ENCODE measurements at regions not wholly inside any gene's neighbourhood (a gene's known extent, or its start where the extent isn't known, plus 50 kb on each side); places are given as distances from the start of the nearest gene placed in this dataset.

GRCh38 chr15:38674448-38674847 is 109.8 kb upstream of the RASGRP1 start:
- Mint-ChIP-seq H3K4me1 (peaks cover 58% of the 10 kb centered on the region), H3K27ac (peak overlapping the region; percentile 74), H3K4me3 (no peak overlapping the region), H3K36me3 (peaks cover 9% of the 10 kb centered on the region), H3K27me3 (no peaks in the 10 kb centered on the region), H3K9me3 (peaks cover 4% of the 10 kb centered on the region)
- no peak for DNase-seq

GRCh38 chr15:38678281-38678680 is 113.7 kb upstream of the RASGRP1 start:
- Mint-ChIP-seq H3K27ac (no peak overlapping the region), H3K36me3 (peaks cover 3% of the 10 kb centered on the region), H3K9me3 (peaks cover 3% of the 10 kb centered on the region), H3K4me3 (no peak overlapping the region), H3K27me3 (no peaks in the 10 kb centered on the region), H3K4me1 (peaks cover 29% of the 10 kb centered on the region)
- DNase-seq, result no peak

GRCh38 chr15:38680775-38681174 is 116.2 kb upstream of the RASGRP1 start:
- Mint-ChIP-seq H3K4me3 (no peak overlapping the region), H3K27me3 (no peaks in the 10 kb centered on the region), H3K27ac (no peak overlapping the region), H3K9me3 (peaks cover 2% of the 10 kb centered on the region), H3K36me3 (peaks cover 7% of the 10 kb centered on the region), H3K4me1 (peaks cover 39% of the 10 kb centered on the region)
- no peak for DNase-seq

- H3K4me3 Mint-ChIP-seq, result no peak overlapping the region
- H3K36me3 Mint-ChIP-seq, result peaks cover 7% of the 10 kb centered on the region
- no peak overlapping the region for H3K27ac Mint-ChIP-seq
- H3K27me3 Mint-ChIP-seq, result no peaks in the 10 kb centered on the region
- DNase-seq, result no peak
- no peaks in the 10 kb centered on the region for H3K9me3 Mint-ChIP-seq
- peaks cover 49% of the 10 kb centered on the region for H3K4me1 Mint-ChIP-seq
Observed at GRCh38 chr15:38682363-38682762, 117.7 kb upstream of the RASGRP1 start.

GRCh38 chr15:38682861-38683260 is 118.2 kb upstream of the RASGRP1 start:
- H3K9me3 Mint-ChIP-seq, result no peaks in the 10 kb centered on the region
- H3K4me1 Mint-ChIP-seq, result peaks cover 52% of the 10 kb centered on the region
- peaks cover 4% of the 10 kb centered on the region for H3K36me3 Mint-ChIP-seq
- no peak overlapping the region for H3K27ac Mint-ChIP-seq
- H3K4me3 Mint-ChIP-seq, result no peak overlapping the region
- no peaks in the 10 kb centered on the region for H3K27me3 Mint-ChIP-seq
- no peak for DNase-seq

GRCh38 chr15:38683382-38684242 is 119.0 kb upstream of the RASGRP1 start:
- Mint-ChIP-seq H3K9me3 (no peaks in the 10 kb centered on the region), H3K36me3 (peaks cover 4% of the 10 kb centered on the region), H3K27me3 (no peaks in the 10 kb centered on the region), H3K27ac (peak overlapping the region; percentile 62), H3K4me3 (no peak overlapping the region), H3K4me1 (peaks cover 59% of the 10 kb centered on the region)
- DNase-seq, result peak; percentile 67

- Mint-ChIP-seq H3K36me3 (peaks cover 4% of the 10 kb centered on the region), H3K9me3 (no peaks in the 10 kb centered on the region), H3K4me1 (peaks cover 68% of the 10 kb centered on the region), H3K4me3 (no peak overlapping the region), H3K27ac (peak overlapping the region; percentile 62), H3K27me3 (no peaks in the 10 kb centered on the region)
- DNase-seq, result no peak
Observed at GRCh38 chr15:38684440-38685010, 119.9 kb upstream of the RASGRP1 start.

- no peak for DNase-seq
- Mint-ChIP-seq H3K27me3 (no peaks in the 10 kb centered on the region), H3K4me1 (peaks cover 81% of the 10 kb centered on the region), H3K9me3 (no peaks in the 10 kb centered on the region), H3K36me3 (peaks cover 4% of the 10 kb centered on the region), H3K4me3 (peak overlapping the region; percentile 39), H3K27ac (peak overlapping the region; percentile 89)
Observed at GRCh38 chr15:38685686-38686339, 121.2 kb upstream of the RASGRP1 start.

- Mint-ChIP-seq H3K36me3 (peaks cover 4% of the 10 kb centered on the region), H3K4me3 (no peak overlapping the region), H3K27me3 (no peaks in the 10 kb centered on the region)
Observed at GRCh38 chr15:38687340-38687739, 122.7 kb upstream of the RASGRP1 start.

GRCh38 chr15:38687775-38688495 is 123.3 kb upstream of the RASGRP1 start:
- no peak overlapping the region for H3K4me3 Mint-ChIP-seq
- DNase-seq, result no peak

More at GRCh38 chr15:38687340-38687739, 122.7 kb upstream of the RASGRP1 start:
- Mint-ChIP-seq H3K4me1 (peaks cover 94% of the 10 kb centered on the region), H3K27ac (peak overlapping the region; percentile 74), H3K9me3 (no peaks in the 10 kb centered on the region)
- no peak for DNase-seq

GRCh38 chr15:38688761-38689160 is 124.1 kb upstream of the RASGRP1 start:
- peak; percentile 62 for DNase-seq
- Mint-ChIP-seq H3K4me3 (no peak overlapping the region), H3K4me1 (peaks cover 82% of the 10 kb centered on the region), H3K27ac (peak overlapping the region; percentile 74), H3K36me3 (peaks cover 4% of the 10 kb centered on the region), H3K27me3 (no peaks in the 10 kb centered on the region), H3K9me3 (no peaks in the 10 kb centered on the region)

More at GRCh38 chr15:38687775-38688495, 123.3 kb upstream of the RASGRP1 start:
- Mint-ChIP-seq H3K36me3 (peaks cover 4% of the 10 kb centered on the region), H3K27ac (peak overlapping the region; percentile 74), H3K4me1 (peaks cover 90% of the 10 kb centered on the region), H3K27me3 (no peaks in the 10 kb centered on the region), H3K9me3 (no peaks in the 10 kb centered on the region)

GRCh38 chr15:38689522-38689921 is 124.9 kb upstream of the RASGRP1 start:
- H3K36me3 Mint-ChIP-seq, result peaks cover 4% of the 10 kb centered on the region
- no peak overlapping the region for H3K4me3 Mint-ChIP-seq
- no peaks in the 10 kb centered on the region for H3K9me3 Mint-ChIP-seq
- H3K4me1 Mint-ChIP-seq, result peaks cover 74% of the 10 kb centered on the region
- H3K27me3 Mint-ChIP-seq, result no peaks in the 10 kb centered on the region
- no peak for DNase-seq
- H3K27ac Mint-ChIP-seq, result peak overlapping the region; percentile 74

- Mint-ChIP-seq H3K27ac (peak overlapping the region; percentile 32), H3K27me3 (no peaks in the 10 kb centered on the region), H3K4me1 (peaks cover 69% of the 10 kb centered on the region), H3K9me3 (no peaks in the 10 kb centered on the region), H3K36me3 (peaks cover under 1% of the 10 kb centered on the region), H3K4me3 (no peak overlapping the region)
- DNase-seq, result no peak
Observed at GRCh38 chr15:38690216-38690615, 125.6 kb upstream of the RASGRP1 start.

GRCh38 chr15:38690719-38691332 is 126.2 kb upstream of the RASGRP1 start:
- H3K9me3 Mint-ChIP-seq, result no peaks in the 10 kb centered on the region
- H3K27me3 Mint-ChIP-seq, result no peaks in the 10 kb centered on the region

More at GRCh38 chr15:38690719-38691332, 126.2 kb upstream of the RASGRP1 start:
- peak; percentile 77 for DNase-seq
- no peaks in the 10 kb centered on the region for H3K36me3 Mint-ChIP-seq
- peak overlapping the region; percentile 57 for H3K27ac Mint-ChIP-seq
- no peak overlapping the region for H3K4me3 Mint-ChIP-seq
- H3K4me1 Mint-ChIP-seq, result peaks cover 71% of the 10 kb centered on the region
